HG02678 (cell line): ENCODE measurements at regions not wholly inside any gene's neighbourhood (a gene's known extent, or its start where the extent isn't known, plus 50 kb on each side); places are given as distances from the start of the nearest gene placed in this dataset.

ENCODE experiments used
- ATAC-seq: cut with Tn5 transposase; IDR thresholded peaks from one replicate; pipeline ENCODE4 v1.9.1; 2021; ENCODE audit warnings: mild to moderate bottlenecking, moderate library complexity; ENCODE audit not compliant: unreplicated experiment

GRCh38 chr13:78802912-78803311 is 144.0 kb upstream of the OBI1 start:
- ATAC-seq, result no peak

- ATAC-seq, result no peak
Observed at GRCh38 chr13:78787190-78787589, 128.2 kb upstream of the OBI1 start.

GRCh38 chr13:78786459-78786858 is 127.5 kb upstream of the OBI1 start:
- no peak for ATAC-seq

- ATAC-seq, result no peak
Observed at GRCh38 chr13:78785764-78786163, 126.8 kb upstream of the OBI1 start.

GRCh38 chr13:78784014-78784750 is 125.2 kb upstream of the OBI1 start:
- no peak for ATAC-seq

GRCh38 chr13:78780708-78781107 is 121.8 kb upstream of the OBI1 start:
- no peak for ATAC-seq

GRCh38 chr13:78779608-78780007 is 120.7 kb upstream of the OBI1 start:
- no peak for ATAC-seq

- ATAC-seq, result no peak
Observed at GRCh38 chr13:78777976-78778375, 119.0 kb upstream of the OBI1 start.

- no peak for ATAC-seq
Observed at GRCh38 chr13:78777396-78777795, 118.4 kb upstream of the OBI1 start.

- ATAC-seq, result no peak
Observed at GRCh38 chr13:78772933-78773332, 114.0 kb upstream of the OBI1 start.

- ATAC-seq, result no peak
Observed at GRCh38 chr13:78770601-78771000, 111.6 kb upstream of the OBI1 start.

GRCh38 chr13:78768950-78769349 is 110.0 kb upstream of the OBI1 start:
- no peak for ATAC-seq

GRCh38 chr13:78764665-78765064 is 105.7 kb upstream of the OBI1 start:
- no peak for ATAC-seq

GRCh38 chr13:78762825-78763224 is 103.9 kb upstream of the OBI1 start:
- ATAC-seq, result no peak

- ATAC-seq, result no peak
Observed at GRCh38 chr13:78759704-78760103, 100.7 kb upstream of the OBI1 start.

- no peak for ATAC-seq
Observed at GRCh38 chr13:78758549-78758948, 99.6 kb upstream of the OBI1 start.

- ATAC-seq, result no peak
Observed at GRCh38 chr13:78753435-78753834, 94.5 kb upstream of the OBI1 start.

GRCh38 chr13:78750735-78751134 is 91.8 kb upstream of the OBI1 start:
- no peak for ATAC-seq

GRCh38 chr13:78743973-78744372 is 85.0 kb upstream of the OBI1 start:
- ATAC-seq, result no peak

- no peak for ATAC-seq
Observed at GRCh38 chr13:78742659-78743058, 83.7 kb upstream of the OBI1 start.

GRCh38 chr13:78736142-78736541 is 77.2 kb upstream of the OBI1 start:
- no peak for ATAC-seq

- no peak for ATAC-seq
Observed at GRCh38 chr13:78732445-78733017, 73.6 kb upstream of the OBI1 start.

GRCh38 chr13:78722700-78723099 is 63.7 kb upstream of the OBI1 start:
- no peak for ATAC-seq
